Activated naive CD8-positive, alpha-beta T cell (primary cell): ENCODE measurements at regions not wholly inside any gene's neighbourhood (a gene's known extent, or its start where the extent isn't known, plus 50 kb on each side); places are given as distances from the start of the nearest gene placed in this dataset.
A peak's percentile ranks its signal among the peaks of the same experiment; 100 is the strongest.
"Not testable (repeated sequence)": the region's sequence is repeated elsewhere in the genome, so short reads cannot be mapped to it uniquely, and the experiment has no call there.

Source experiments
- H3K27ac Mint-ChIP-seq: one replicate; pipeline ENCODE4 v1.8.0; 2021; ENCODE audit warnings: mixed read lengths
- H3K27me3 Mint-ChIP-seq: one replicate; pipeline ENCODE4 v1.8.0; 2021; ENCODE audit warnings: mixed read lengths
- H3K36me3 Mint-ChIP-seq: one replicate; pipeline ENCODE4 v1.8.0; 2021; ENCODE audit warnings: mixed read lengths
- H3K4me1 Mint-ChIP-seq: one replicate; pipeline ENCODE4 v1.8.0; 2021; ENCODE audit warnings: low read depth, mixed read lengths
- H3K4me3 Mint-ChIP-seq: one replicate; pipeline ENCODE4 v1.8.0; 2021; ENCODE audit warnings: mild to moderate bottlenecking, mixed read lengths
- H3K9me3 Mint-ChIP-seq: one replicate; pipeline ENCODE4 v1.8.0; 2021; ENCODE audit warnings: low read depth, mixed read lengths

DNA sequence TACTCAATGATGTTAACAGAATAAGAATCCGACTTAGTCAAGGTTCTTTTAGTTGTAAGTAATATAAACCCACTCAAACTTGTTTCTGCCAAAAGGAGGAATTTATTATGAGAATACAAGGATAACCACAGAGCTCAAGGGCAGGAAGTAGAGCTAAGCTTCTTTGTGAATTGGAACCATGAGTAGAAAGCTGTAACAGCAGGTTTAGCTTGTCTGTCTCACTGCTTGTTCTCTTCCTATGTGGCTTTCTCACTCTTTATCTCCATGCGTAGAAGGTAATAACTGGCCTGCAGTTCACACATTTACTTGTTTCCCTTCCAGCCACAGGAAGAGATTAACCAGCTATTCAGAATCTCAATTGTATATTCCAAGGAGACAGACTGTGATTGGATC, 378.3 kb downstream of the PPP1R2C start:
- no peak overlapping the region for H3K27ac Mint-ChIP-seq
- peaks cover 2% of the 10 kb centered on the region for H3K36me3 Mint-ChIP-seq
- H3K27me3 Mint-ChIP-seq = no peaks in the 10 kb centered on the region
- peaks cover 21% of the 10 kb centered on the region for H3K4me1 Mint-ChIP-seq
- H3K9me3 Mint-ChIP-seq = no peaks in the 10 kb centered on the region
- H3K4me3 Mint-ChIP-seq = peak overlapping the region; percentile 4

- H3K9me3 Mint-ChIP-seq = no peaks in the 10 kb centered on the region
- peaks cover 2% of the 10 kb centered on the region for H3K36me3 Mint-ChIP-seq
- peak overlapping the region; percentile 19 for H3K27ac Mint-ChIP-seq
- H3K27me3 Mint-ChIP-seq = no peaks in the 10 kb centered on the region
- H3K4me3 Mint-ChIP-seq = peak overlapping the region; percentile 4
- peaks cover 21% of the 10 kb centered on the region for H3K4me1 Mint-ChIP-seq
Observed at GRCh38 chrX:42398967-42399631, 378.9 kb downstream of the PPP1R2C start.

- Mint-ChIP-seq H3K36me3 (peaks cover under 1% of the 10 kb centered on the region), H3K27me3 (no peaks in the 10 kb centered on the region), H3K27ac (no peak overlapping the region), H3K9me3 (no peaks in the 10 kb centered on the region), H3K4me1 (peaks cover 26% of the 10 kb centered on the region), H3K4me3 (no peak overlapping the region)
Observed at GRCh38 chrX:42396136-42396535, 381.8 kb downstream of the PPP1R2C start.

GRCh38 chrX:42392846-42393245, 385.1 kb downstream of the PPP1R2C start:
- Mint-ChIP-seq H3K27ac (no peak overlapping the region), H3K4me3 (no peak overlapping the region), H3K9me3 (no peaks in the 10 kb centered on the region), H3K27me3 (no peaks in the 10 kb centered on the region), H3K4me1 (peaks cover 7% of the 10 kb centered on the region), H3K36me3 (no peaks in the 10 kb centered on the region)

GRCh38 chrX:42386681-42387080, 391.3 kb downstream of the PPP1R2C start:
- no peak overlapping the region for H3K27ac Mint-ChIP-seq
- no peaks in the 10 kb centered on the region for H3K27me3 Mint-ChIP-seq
- H3K36me3 Mint-ChIP-seq = no peaks in the 10 kb centered on the region
- H3K9me3 Mint-ChIP-seq = no peaks in the 10 kb centered on the region
- H3K4me1 Mint-ChIP-seq = no peaks in the 10 kb centered on the region
- no peak overlapping the region for H3K4me3 Mint-ChIP-seq

DNA sequence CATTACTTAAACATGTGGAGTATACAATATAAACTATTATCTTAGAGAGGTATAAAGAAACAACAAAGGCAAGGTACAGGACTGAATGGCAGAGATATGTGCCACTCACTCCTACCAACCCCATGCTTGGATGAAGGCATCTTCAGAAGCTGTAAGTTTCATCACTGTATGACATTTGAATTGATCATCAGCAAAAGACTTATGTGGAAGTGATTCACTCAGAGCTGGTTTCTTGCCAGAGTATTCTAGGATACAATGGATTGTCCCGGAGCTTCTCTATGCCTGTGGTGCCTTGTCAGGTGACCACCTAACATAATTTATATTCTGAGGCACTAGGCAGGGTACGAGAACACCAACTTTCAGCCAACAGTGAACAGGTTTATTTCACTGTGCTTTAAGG, 392.2 kb downstream of the PPP1R2C start:
- Mint-ChIP-seq H3K27ac (no peak overlapping the region), H3K9me3 (no peaks in the 10 kb centered on the region), H3K4me1 (no peaks in the 10 kb centered on the region), H3K4me3 (no peak overlapping the region), H3K27me3 (no peaks in the 10 kb centered on the region), H3K36me3 (no peaks in the 10 kb centered on the region)

DNA sequence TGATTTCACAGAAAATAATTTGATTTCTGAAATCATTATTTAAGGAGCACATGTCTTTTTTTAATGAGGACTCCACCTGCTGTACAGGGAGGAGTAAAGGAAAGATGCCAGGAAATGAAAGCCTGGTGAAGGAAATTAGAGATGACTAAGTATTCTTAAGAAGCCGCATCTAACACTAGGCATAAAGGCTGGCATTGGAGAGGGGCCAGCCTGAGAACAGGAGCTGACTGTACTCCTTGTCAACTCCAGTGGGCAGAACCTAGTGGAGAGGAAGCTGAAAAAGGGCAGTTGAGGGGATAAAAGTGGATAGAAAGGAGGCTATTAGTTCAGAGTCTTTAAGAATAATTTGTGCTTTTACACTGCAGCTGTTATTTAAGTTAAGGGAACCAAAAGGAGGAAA, 393.0 kb downstream of the PPP1R2C start:
- Mint-ChIP-seq H3K4me1 (no peaks in the 10 kb centered on the region), H3K27ac (no peak overlapping the region), H3K36me3 (no peaks in the 10 kb centered on the region), H3K9me3 (no peaks in the 10 kb centered on the region), H3K4me3 (no peak overlapping the region), H3K27me3 (no peaks in the 10 kb centered on the region)

- Mint-ChIP-seq H3K4me3 (no peak overlapping the region), H3K27me3 (no peaks in the 10 kb centered on the region), H3K36me3 (no peaks in the 10 kb centered on the region), H3K27ac (no peak overlapping the region), H3K4me1 (no peaks in the 10 kb centered on the region), H3K9me3 (no peaks in the 10 kb centered on the region)
Observed at GRCh38 chrX:42378857-42379256, 399.1 kb downstream of the PPP1R2C start.

GRCh38 chrX:42375086-42375485, 402.9 kb downstream of the PPP1R2C start:
- peaks cover 3% of the 10 kb centered on the region for H3K4me1 Mint-ChIP-seq
- no peaks in the 10 kb centered on the region for H3K9me3 Mint-ChIP-seq
- no peak overlapping the region for H3K27ac Mint-ChIP-seq
- no peak overlapping the region for H3K4me3 Mint-ChIP-seq
- H3K27me3 Mint-ChIP-seq = no peaks in the 10 kb centered on the region
- no peaks in the 10 kb centered on the region for H3K36me3 Mint-ChIP-seq

DNA sequence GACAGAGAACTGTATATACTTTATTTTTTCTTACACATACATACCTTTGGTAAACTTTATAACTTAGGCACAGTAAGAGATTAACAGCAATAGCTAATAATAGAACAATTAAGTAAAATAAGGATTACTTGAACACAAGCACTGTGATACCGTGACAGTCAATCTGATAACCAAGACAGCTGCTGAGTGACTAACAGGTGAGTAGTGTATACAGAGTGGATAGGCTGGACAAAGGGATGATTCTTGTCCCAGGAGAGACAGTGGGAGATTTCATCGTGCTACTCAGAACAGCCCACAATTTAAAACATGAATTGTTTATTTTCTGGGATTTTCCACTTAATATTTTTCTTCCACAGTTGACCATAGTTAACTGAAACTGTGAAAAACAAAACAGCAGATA, 411.8 kb downstream of the PPP1R2C start:
- Mint-ChIP-seq H3K27ac (no peak overlapping the region), H3K36me3 (no peaks in the 10 kb centered on the region), H3K27me3 (no peaks in the 10 kb centered on the region), H3K4me1 (peaks cover 6% of the 10 kb centered on the region), H3K4me3 (no peak overlapping the region), H3K9me3 (no peaks in the 10 kb centered on the region)

DNA sequence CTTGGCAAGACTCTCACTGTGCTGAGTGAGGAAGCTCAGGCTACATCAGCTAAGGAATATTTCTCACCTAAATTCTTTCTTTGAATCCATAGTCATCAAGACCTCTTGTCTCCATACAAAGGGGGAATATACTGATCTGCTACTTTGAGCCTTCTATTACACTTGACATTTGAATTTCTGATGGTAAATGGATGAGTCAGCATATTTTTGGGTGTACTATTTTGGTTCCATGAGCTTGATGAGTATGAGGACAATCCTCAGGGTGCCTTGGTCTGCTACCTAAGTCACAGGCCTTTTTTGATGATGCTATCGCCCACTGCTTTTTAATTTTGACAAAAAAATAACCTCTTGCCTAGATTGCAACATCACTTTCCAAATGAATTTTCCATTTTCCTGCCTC, 415.7 kb downstream of the PPP1R2C start:
- Mint-ChIP-seq H3K27me3 (no peaks in the 10 kb centered on the region), H3K27ac (no peak overlapping the region), H3K36me3 (no peaks in the 10 kb centered on the region), H3K9me3 (no peaks in the 10 kb centered on the region), H3K4me3 (no peak overlapping the region), H3K4me1 (no peaks in the 10 kb centered on the region)

DNA sequence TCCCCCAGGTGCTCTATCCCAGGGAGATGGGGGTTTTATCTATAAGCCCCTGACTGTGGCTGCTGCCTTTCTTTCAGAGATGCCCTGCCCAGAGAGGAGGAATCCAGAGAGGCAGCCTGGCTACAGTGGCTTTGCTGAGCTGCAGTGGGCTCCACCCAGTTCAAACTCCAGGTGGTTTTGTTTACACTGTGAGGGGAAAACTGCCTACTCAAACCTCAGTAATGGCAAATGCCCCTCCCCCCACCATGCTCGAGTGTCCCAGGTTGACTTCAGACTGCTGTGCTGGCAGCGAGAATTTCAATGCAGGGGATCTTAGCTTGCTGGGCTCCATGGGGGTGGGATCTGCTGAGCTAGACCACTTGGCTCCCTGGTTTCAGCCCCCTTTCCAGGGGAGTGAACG, 419.6 kb upstream of the CASK start:
- not testable (repeated sequence) for H3K4me1 Mint-ChIP-seq, H3K36me3 Mint-ChIP-seq, H3K9me3 Mint-ChIP-seq, H3K4me3 Mint-ChIP-seq, H3K27ac Mint-ChIP-seq, H3K27me3 Mint-ChIP-seq
